A673 (cell line): ENCODE measurements at regions not wholly inside any gene's neighbourhood (a gene's known extent, or its start where the extent isn't known, plus 50 kb on each side); places are given as distances from the start of the nearest gene placed in this dataset.

Experiments used
- BruUV-seq: library from RNA; stranded (reverse); fragments of 400-500 nt; replicated peaks from 2 replicates; lab custom pipeline; 2021; lab: Mats Ljungman, UMichigan
- CTCF ChIA-PET: fragments of 300-600 bp; sonication (Branson Sonifier 250); formaldehyde crosslinking; loops from one replicate; lab custom pipeline; 2022; ENCODE audit warnings: antibody characterized with exemption; lab: Charles Lee
- POLR2A ChIA-PET: fragments of 300-600 bp; sonication (Branson Sonifier 250); formaldehyde crosslinking; loops from one replicate; lab custom pipeline; 2022; ENCODE audit warnings: antibody characterized with exemption; ENCODE audit not compliant: low non-redundant PET; lab: Charles Lee
- DNase-seq: peaks from one replicate; pipeline ENCODE4 v3.0.0-alpha.2; 2015; ENCODE audit warnings: low spot score
- H3K27ac ChIP-seq: fragments of 200-600 bp; sonication (generic); 2 replicates; pipeline ENCODE4 v1.5.1; 2016; ENCODE audit warnings: mixed run types, low read depth, mild to moderate bottlenecking, mixed read lengths, antibody characterized with exemption, low read length; ENCODE audit not compliant: poor library complexity, severe bottlenecking
- H3K27me3 ChIP-seq: fragments of 200-600 bp; sonication (generic); replicated peaks from 2 replicates; pipeline ENCODE4 v1.6.1; 2017; ENCODE audit warnings: mixed run types, low read depth, mild to moderate bottlenecking, mixed read lengths, antibody characterized with exemption, low read length; ENCODE audit not compliant: insufficient read depth, poor library complexity
- H3K36me3 ChIP-seq: fragments of 200-600 bp; sonication (generic); 2 replicates; pipeline ENCODE4 v1.6.1; 2016; ENCODE audit warnings: mixed run types, mild to moderate bottlenecking, mixed read lengths, antibody characterized with exemption, low read length; ENCODE audit not compliant: insufficient read depth, poor library complexity, severe bottlenecking
- H3K4me1 ChIP-seq: fragments of 200-600 bp; sonication (generic); 2 replicates; pipeline ENCODE4 v1.6.1; 2017; ENCODE audit warnings: mixed run types, mild to moderate bottlenecking, mixed read lengths, antibody characterized with exemption, low read length; ENCODE audit not compliant: insufficient read depth, poor library complexity, severe bottlenecking
- H3K4me3 ChIP-seq: fragments of 200-600 bp; sonication (generic); 2 replicates; pipeline ENCODE4 v1.5.1; 2016; ENCODE audit warnings: low read depth, mixed run types, mild to moderate bottlenecking, mixed read lengths, low read length; ENCODE audit not compliant: poor library complexity, severe bottlenecking
- H3K9me3 ChIP-seq: fragments of 200-600 bp; sonication (generic); 2 replicates; pipeline ENCODE4 v1.6.1; 2016; ENCODE audit warnings: mixed run types, low read depth, mild to moderate bottlenecking, mixed read lengths, antibody characterized with exemption, low read length; ENCODE audit not compliant: poor library complexity, severe bottlenecking
- EZH2 ChIP-seq: fragments of 200-600 bp; sonication (generic); IDR thresholded peaks from 2 replicates; pipeline ENCODE4 v1.6.1; 2017; ENCODE audit warnings: borderline replicate concordance, low read depth, mild to moderate bottlenecking, mixed read lengths, antibody characterized with exemption, low read length; ENCODE audit not compliant: poor library complexity, severe bottlenecking
- intact Hi-C: fragments of 100-400 bp; cut with micrococcal nuclease; formaldehyde crosslinking; loops from one replicate; pipeline ENCODE4 v1.10.0; 2022; ENCODE audit not compliant: unreplicated experiment
- TF ChIP-seq, protein P1 (sequence below): fragments of 300-800, 200-600 bp; sonication (generic); conservative IDR thresholded peaks from 2 replicates; pipeline ENCODE4 v1.5.1; 2017; ENCODE audit warnings: low read depth, mild to moderate bottlenecking, antibody characterized with exemption, low read length, moderate library complexity, mixed read lengths

DNA sequence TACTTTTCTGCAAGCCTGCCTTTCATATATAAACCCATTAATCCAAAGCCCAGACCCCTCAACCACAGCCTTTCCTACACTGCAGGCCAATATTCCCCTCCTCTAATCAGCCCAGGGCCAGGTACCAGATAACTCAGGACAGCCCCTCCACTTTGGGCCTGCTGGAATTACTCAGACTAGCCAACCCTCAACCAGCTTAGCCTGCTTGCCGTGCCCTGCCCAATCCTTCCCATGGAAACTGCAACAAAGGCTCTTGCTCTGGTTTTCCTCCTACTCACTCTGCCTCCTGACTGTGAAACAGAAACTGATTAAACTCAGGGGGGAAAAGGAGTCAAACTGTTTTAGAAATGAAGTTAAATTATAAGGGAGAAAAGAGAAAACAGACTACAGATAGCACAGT is 248.1 kb downstream of the KLF13 start:
- Histone ChIP-seq H3K9me3 (no peaks in the 10 kb centered on the region), H3K27me3 (no peaks in the 10 kb centered on the region), H3K4me1 (no peaks in the 10 kb centered on the region), H3K4me3 (no peak overlapping the region), H3K36me3 (no peaks in the 10 kb centered on the region), H3K27ac (no peak overlapping the region)
- ChIA-PET CTCF (no interaction called here), POLR2A (no interaction called here)
- TF ChIP-seq, protein P1, sequence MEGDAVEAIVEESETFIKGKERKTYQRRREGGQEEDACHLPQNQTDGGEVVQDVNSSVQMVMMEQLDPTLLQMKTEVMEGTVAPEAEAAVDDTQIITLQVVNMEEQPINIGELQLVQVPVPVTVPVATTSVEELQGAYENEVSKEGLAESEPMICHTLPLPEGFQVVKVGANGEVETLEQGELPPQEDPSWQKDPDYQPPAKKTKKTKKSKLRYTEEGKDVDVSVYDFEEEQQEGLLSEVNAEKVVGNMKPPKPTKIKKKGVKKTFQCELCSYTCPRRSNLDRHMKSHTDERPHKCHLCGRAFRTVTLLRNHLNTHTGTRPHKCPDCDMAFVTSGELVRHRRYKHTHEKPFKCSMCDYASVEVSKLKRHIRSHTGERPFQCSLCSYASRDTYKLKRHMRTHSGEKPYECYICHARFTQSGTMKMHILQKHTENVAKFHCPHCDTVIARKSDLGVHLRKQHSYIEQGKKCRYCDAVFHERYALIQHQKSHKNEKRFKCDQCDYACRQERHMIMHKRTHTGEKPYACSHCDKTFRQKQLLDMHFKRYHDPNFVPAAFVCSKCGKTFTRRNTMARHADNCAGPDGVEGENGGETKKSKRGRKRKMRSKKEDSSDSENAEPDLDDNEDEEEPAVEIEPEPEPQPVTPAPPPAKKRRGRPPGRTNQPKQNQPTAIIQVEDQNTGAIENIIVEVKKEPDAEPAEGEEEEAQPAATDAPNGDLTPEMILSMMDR = no peak
- no peak for TF ChIP-seq EZH2
- intact Hi-C loops = loop anchor here (10.0 kb wide), 1 partner anchor 290 kb away; no protein-coding TSS in a partner anchor
- no TSS peak for BruUV-seq
- no peak for DNase-seq

DNA sequence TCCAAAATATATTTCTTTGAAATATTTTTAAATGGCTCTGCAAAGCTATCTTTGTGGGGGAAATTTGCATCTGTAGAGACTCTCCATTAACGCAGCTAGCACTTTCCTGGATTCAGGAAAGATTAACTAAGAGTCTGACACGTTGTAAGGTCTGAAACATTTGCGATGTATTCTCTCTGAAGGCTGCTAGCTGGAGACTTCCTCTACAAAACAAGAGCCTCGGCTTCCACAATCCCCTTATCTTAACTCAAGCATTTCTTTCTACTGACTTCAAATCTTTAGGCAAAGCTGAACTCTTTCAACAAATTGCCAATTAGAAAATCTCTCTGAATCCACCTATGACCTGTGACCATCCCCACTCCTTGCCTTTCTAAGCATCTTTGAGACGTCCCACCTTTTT is 250.5 kb downstream of the KLF13 start:
- Histone ChIP-seq H3K9me3 (no peaks in the 10 kb centered on the region), H3K27ac (no peak overlapping the region), H3K4me1 (no peaks in the 10 kb centered on the region), H3K27me3 (no peaks in the 10 kb centered on the region), H3K4me3 (no peak overlapping the region), H3K36me3 (no peaks in the 10 kb centered on the region)
- DNase-seq = no peak
- CTCF ChIA-PET = no interaction called here
- POLR2A ChIA-PET = no interaction called here
- intact Hi-C loops = loop anchor here (10.0 kb wide), 1 partner anchor 288 kb away; no protein-coding TSS in a partner anchor
- TF ChIP-seq EZH2 = no peak
- TF ChIP-seq, protein P1 = no peak
- no TSS peak for BruUV-seq

DNA sequence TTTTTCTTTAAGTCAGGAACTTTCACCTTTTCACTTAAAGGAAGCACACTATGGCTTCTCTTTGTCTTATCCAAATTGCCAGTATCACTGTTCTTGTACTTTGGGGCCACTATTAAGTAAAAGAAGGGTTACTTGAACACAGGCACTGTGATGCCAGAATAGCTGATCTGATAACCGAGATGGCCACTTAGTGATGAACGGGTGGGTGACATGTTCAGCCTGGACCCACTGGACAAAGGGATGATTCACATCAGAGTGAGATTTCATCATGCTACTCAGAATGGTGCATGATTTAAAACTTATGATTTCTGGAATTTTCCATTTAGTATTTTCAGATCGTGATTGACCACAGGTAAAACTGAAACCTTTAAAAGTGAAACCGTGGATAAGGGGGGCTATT is 252.6 kb downstream of the KLF13 start:
- BruUV-seq = no TSS peak

More for the DNA sequence above, 252.6 kb downstream of the KLF13 start:
- no peak for DNase-seq
- TF ChIP-seq, protein P1 = no peak
- TF ChIP-seq EZH2 = no peak
- intact Hi-C loops = loop anchor here (10.0 kb wide), 1 partner anchor 286 kb away; no protein-coding TSS in a partner anchor
- Histone ChIP-seq H3K27me3 (no peaks in the 10 kb centered on the region), H3K36me3 (no peaks in the 10 kb centered on the region), H3K9me3 (no peaks in the 10 kb centered on the region), H3K27ac (no peak overlapping the region), H3K4me3 (no peak overlapping the region), H3K4me1 (no peaks in the 10 kb centered on the region)
- ChIA-PET CTCF (no interaction called here), POLR2A (no interaction called here)
